Endothelial cell (in vitro differentiated cells): ENCODE measurements at regions not wholly inside any gene's neighbourhood (a gene's known extent, or its start where the extent isn't known, plus 50 kb on each side); places are given as distances from the start of the nearest gene placed in this dataset.

Experiments used
- DNase-seq: peaks from one replicate; pipeline ENCODE4 v3.0.0; 2021; ENCODE audit warnings: low spot score
- H3K27ac Mint-ChIP-seq: one replicate; pipeline ENCODE4 v1.8.0; 2021; ENCODE audit warnings: mixed read lengths, inconsistent platforms; ENCODE audit not compliant: unreplicated experiment
- H3K27me3 Mint-ChIP-seq: one replicate; pipeline ENCODE4 v1.8.0; 2021; ENCODE audit warnings: mild to moderate bottlenecking, moderate library complexity, mixed read lengths, inconsistent platforms; ENCODE audit not compliant: unreplicated experiment
- H3K36me3 Mint-ChIP-seq: one replicate; pipeline ENCODE4 v1.8.0; 2021; ENCODE audit warnings: mild to moderate bottlenecking, low read depth, mixed read lengths, inconsistent platforms; ENCODE audit not compliant: unreplicated experiment
- H3K4me1 Mint-ChIP-seq: one replicate; pipeline ENCODE4 v1.8.0; 2021; ENCODE audit warnings: mild to moderate bottlenecking, mixed read lengths, inconsistent platforms; ENCODE audit not compliant: unreplicated experiment
- H3K4me3 Mint-ChIP-seq: one replicate; pipeline ENCODE4 v1.8.0; 2021; ENCODE audit warnings: mild to moderate bottlenecking, mixed read lengths, inconsistent platforms; ENCODE audit not compliant: unreplicated experiment
- H3K9me3 Mint-ChIP-seq: one replicate; pipeline ENCODE4 v1.8.0; 2021; ENCODE audit warnings: mixed read lengths, inconsistent platforms; ENCODE audit not compliant: unreplicated experiment
- TF ChIP-seq, protein P1 (sequence below): fragments of 200-600 bp; sonication (generic); IDR thresholded peaks from one replicate; pipeline ENCODE4 v1.5.0; 2021; ENCODE audit warnings: antibody characterized with exemption; ENCODE audit not compliant: unreplicated experiment

DNA sequence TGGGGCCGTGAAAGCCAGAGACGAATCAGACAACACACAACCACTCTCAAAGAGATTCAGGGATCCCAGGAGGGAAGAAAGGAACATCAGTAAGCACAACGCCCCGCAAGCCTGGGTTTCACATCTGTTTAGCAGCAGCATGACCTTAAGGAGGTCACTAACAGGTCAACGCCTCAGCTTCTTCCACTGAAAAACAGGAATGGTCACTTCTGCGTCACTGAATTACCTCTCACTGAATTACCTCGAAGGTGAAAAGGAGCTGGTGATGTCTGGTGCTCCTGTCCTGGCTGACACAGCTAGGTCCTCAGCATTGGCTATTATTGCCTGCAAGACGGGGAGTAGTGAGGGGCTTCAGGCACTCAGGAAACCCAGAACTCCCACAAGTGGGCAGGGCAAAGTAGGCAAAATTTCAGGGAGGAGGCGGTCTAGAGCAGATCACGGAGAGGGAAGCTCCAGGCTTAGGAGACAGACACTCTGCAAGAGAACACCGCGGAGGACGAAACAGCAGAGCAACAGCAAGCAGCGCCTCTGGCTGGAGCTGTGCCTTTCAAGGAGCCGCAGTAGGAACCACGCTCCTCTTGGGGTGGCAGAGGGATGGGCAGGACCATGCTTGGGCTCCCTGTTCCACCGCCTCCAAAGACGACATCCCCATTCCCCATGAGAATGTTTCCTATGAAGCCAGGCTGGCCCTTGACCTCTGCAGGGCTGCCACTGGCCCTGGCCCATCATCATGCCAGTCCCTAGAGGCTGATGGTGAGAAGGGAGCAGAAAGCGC, 108.4 kb downstream of the SINHCAF start:
- H3K27me3 Mint-ChIP-seq: peaks cover 17% of the 10 kb centered on the region
- H3K4me1 Mint-ChIP-seq: peaks cover 14% of the 10 kb centered on the region
- TF ChIP-seq, protein P1, sequence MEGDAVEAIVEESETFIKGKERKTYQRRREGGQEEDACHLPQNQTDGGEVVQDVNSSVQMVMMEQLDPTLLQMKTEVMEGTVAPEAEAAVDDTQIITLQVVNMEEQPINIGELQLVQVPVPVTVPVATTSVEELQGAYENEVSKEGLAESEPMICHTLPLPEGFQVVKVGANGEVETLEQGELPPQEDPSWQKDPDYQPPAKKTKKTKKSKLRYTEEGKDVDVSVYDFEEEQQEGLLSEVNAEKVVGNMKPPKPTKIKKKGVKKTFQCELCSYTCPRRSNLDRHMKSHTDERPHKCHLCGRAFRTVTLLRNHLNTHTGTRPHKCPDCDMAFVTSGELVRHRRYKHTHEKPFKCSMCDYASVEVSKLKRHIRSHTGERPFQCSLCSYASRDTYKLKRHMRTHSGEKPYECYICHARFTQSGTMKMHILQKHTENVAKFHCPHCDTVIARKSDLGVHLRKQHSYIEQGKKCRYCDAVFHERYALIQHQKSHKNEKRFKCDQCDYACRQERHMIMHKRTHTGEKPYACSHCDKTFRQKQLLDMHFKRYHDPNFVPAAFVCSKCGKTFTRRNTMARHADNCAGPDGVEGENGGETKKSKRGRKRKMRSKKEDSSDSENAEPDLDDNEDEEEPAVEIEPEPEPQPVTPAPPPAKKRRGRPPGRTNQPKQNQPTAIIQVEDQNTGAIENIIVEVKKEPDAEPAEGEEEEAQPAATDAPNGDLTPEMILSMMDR: no peak
- DNase-seq: no peak
- no peak overlapping the region for H3K27ac Mint-ChIP-seq
- peaks cover 11% of the 10 kb centered on the region for H3K36me3 Mint-ChIP-seq
- H3K9me3 Mint-ChIP-seq: no peaks in the 10 kb centered on the region
- H3K4me3 Mint-ChIP-seq: no peak overlapping the region

DNA sequence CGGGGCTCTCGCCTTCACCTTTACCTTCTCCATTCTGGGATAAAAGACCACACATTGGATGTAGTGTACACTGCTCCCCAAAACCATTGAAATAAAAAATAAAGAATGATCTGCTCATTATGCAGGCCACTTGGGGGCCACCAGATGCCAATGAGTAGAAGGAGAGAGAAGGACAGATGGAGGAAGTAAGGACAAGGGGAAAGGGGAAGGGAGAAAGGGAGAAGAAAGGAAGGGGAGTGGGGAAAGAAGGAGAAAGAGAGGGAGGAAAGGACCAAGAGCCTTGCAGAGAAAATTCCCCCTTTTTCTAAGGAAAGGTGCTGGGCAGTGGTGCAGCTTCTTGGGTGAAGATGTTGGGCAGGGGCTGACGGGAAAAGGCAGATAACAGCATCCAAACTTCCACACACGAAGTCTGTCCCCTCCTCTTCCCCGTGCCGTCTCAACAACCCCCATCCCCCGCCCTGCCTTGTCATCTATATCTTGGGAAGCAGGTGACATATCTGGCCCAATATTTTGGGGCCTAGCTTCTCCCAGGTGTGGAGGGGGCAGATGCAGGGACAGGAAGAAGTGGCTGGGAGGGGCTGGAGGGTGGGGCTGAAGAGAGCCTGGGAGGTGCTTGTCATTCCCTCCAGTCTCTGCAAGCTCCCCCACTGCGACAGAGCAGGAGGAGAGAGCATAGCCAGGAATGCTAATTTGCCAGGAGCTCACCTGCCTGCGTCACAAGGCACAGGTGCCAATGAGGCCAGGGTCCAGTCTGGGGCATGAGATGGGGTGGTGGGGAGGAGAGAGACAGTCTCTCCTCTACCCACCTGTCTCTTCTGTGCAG, 107.5 kb downstream of the SINHCAF start:
- Mint-ChIP-seq H3K4me1 (peaks cover 16% of the 10 kb centered on the region), H3K4me3 (no peak overlapping the region), H3K27ac (peak overlapping the region; percentile 70), H3K27me3 (peaks cover 17% of the 10 kb centered on the region), H3K9me3 (no peaks in the 10 kb centered on the region), H3K36me3 (peaks cover 11% of the 10 kb centered on the region)
- TF ChIP-seq, protein P1: no peak
- no peak for DNase-seq

DNA sequence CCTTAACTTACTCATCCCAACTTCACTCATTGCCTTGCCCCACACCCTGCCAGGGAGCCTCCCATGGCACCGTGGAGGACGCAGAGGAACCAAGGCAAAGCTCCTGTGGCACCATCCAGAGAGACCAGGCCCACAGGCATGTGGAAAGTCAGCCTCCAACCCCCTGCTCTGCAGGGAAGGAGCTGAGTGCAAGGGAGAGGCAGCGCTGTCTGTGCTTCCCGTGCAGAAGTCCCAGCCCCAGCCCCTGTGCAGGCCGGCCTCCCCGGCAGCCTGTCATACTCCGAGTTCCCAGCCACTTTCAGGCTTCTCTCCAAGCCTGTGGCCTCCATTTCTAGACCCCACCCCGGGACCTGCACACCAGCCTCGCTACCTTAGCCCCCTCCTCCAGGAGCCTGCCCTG, 106.4 kb downstream of the SINHCAF start:
- H3K4me1 Mint-ChIP-seq: peaks cover 17% of the 10 kb centered on the region
- H3K9me3 Mint-ChIP-seq: no peaks in the 10 kb centered on the region
- H3K27me3 Mint-ChIP-seq: peaks cover 17% of the 10 kb centered on the region
- H3K36me3 Mint-ChIP-seq: peaks cover 11% of the 10 kb centered on the region
- no peak overlapping the region for H3K27ac Mint-ChIP-seq
- TF ChIP-seq, protein P1: no peak
- DNase-seq: no peak
- no peak overlapping the region for H3K4me3 Mint-ChIP-seq

DNA sequence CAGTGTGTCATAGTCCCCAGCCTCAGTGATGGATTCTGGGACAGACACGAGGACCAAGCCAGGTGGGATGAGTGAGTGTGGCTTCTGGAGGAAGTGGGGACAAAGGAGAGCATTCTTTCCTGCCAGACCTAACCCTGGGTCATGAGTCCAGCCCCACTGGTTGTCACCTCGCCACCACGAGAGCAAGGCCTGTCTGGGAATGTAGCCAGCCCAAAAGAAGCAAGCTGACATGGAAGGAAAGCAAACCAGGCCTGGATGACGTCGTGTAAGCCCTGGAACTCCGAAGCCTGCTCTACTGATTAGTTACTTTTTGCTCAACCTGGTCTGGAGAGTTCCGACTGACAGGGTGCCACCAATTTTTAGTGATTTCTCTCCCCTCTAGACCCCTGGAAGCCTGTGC, 105.9 kb downstream of the SINHCAF start:
- no peak overlapping the region for H3K4me3 Mint-ChIP-seq
- DNase-seq: no peak
- no peaks in the 10 kb centered on the region for H3K9me3 Mint-ChIP-seq
- H3K36me3 Mint-ChIP-seq: peaks cover 11% of the 10 kb centered on the region
- H3K4me1 Mint-ChIP-seq: peaks cover 21% of the 10 kb centered on the region
- no peak overlapping the region for H3K27ac Mint-ChIP-seq
- peaks cover 17% of the 10 kb centered on the region for H3K27me3 Mint-ChIP-seq
- TF ChIP-seq, protein P1: no peak
